ENCODE measurements at regions not wholly inside any gene's neighbourhood (a gene's known extent, or its start where the extent isn't known, plus 50 kb on each side); places are given as distances from the start of the nearest gene placed in this dataset.
A peak's percentile ranks its signal among the peaks of the same experiment; 100 is the strongest.

- Histone ChIP-seq H3K27me3 (ENCODE audit: control insufficient read depth in 1 of 2, insufficient read depth in 2 of 2, low read length in 2 of 2) (no peaks in the 10 kb centered on the region), H3K79me2 (ENCODE audit: insufficient read depth, low read length) (no peaks in the 10 kb centered on the region), H4K20me1 (ENCODE audit: insufficient read depth, low read length) (no peaks in the 10 kb centered on the region), H3K4me1 (ENCODE audit: insufficient read depth, low read length) (no peaks in the 10 kb centered on the region), H3K9ac (ENCODE audit: insufficient read depth, low read depth, low read length) (no peak overlapping the region), H3K4me3 (replicated peaks in 1 of 3; ENCODE audit: insufficient read depth in 1 of 3, low read depth in 2 of 3, low read length in 3 of 3) (no peak overlapping the region), H3K9me3 (ENCODE audit: low read length) (no peaks in the 10 kb centered on the region), H3K36me3 (replicated peaks in 1 of 2; ENCODE audit: control insufficient read depth in 1 of 2, insufficient read depth in 2 of 2, low read length in 2 of 2) (no peaks in the 10 kb centered on the region), H3K4me2 (ENCODE audit: low read depth, low read length) (no peak overlapping the region), H2AFZ (ENCODE audit: low read length) (peak overlapping the region; percentile 34), H3K27ac (ENCODE audit: extremely low read length, insufficient read depth, low read length) (no peak overlapping the region)
- in situ Hi-C loops (cut with HindIII; ENCODE audit: extremely low pct_ligation_motif_present, low pct_unique_long_range_greater_than_20kb), result loop anchor here (25.0 kb wide), 1 partner anchor 729 kb away; no protein-coding TSS in a partner anchor
- no TSS peak for BruUV-seq (replicated peaks)
- WGBS (ENCODE audit: low lambda C conversion rate), result 7% methylated on average over 4 of the region's 4 CpGs
- TF ChIP-seq ZNF264 (CRISPR knock-in tag; IDR thresholded peaks at IDR 0.05), result no peak
- TF ChIP-seq, protein P1, sequence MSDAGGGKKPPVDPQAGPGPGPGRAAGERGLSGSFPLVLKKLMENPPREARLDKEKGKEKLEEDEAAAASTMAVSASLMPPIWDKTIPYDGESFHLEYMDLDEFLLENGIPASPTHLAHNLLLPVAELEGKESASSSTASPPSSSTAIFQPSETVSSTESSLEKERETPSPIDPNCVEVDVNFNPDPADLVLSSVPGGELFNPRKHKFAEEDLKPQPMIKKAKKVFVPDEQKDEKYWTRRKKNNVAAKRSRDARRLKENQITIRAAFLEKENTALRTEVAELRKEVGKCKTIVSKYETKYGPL (CRISPR knock-in tag; IDR thresholded peaks at IDR 0.05), result no peak
- CTCF ChIA-PET (ENCODE audit: low intra/inter-chr PET ratio, low total read pairs), result no interaction called here
- no peak for FAIRE-seq
- no peak for ATAC-seq
- POLR2A ChIA-PET, result no interaction called here
- intact Hi-C loops (cut with micrococcal nuclease; ENCODE audit: unreplicated experiment), result no loop called here
- DNase-seq (ENCODE audit: low spot score), result no peak
Observed at GRCh38 chr6:153966001-153966400, 73.0 kb upstream of the OPRM1 start.

DNA sequence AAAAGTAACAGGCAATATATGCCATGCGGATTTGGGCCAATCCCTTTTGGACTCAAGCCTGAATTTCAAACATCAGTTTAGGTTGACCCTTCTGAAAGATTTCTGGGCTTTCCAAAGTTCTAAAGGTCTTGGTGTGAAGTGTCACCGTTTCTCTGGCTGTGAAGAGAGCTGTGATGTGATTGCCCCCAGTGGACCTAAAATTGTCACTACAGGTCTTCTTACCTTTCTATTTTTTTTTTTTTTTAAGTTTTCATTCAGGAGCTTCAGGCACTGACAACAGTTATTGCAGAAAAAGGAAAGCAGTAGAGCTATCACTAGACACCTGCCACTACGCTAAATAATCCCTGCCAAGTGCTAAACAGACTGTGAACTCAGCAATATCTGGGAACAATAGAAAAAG, 75.7 kb upstream of the OPRM1 start:
- FAIRE-seq (no peak), ATAC-seq (no peak), DNase-seq (ENCODE audit: low spot score) (no peak)
- BruUV-seq (replicated peaks), result no TSS peak
- Histone ChIP-seq H3K36me3 (replicated peaks in 1 of 2; ENCODE audit: control insufficient read depth in 1 of 2, insufficient read depth in 2 of 2, low read length in 2 of 2) (no peaks in the 10 kb centered on the region), H3K79me2 (ENCODE audit: insufficient read depth, low read length) (no peaks in the 10 kb centered on the region), H3K27ac (ENCODE audit: extremely low read length, insufficient read depth, low read length) (no peak overlapping the region), H3K4me2 (ENCODE audit: low read depth, low read length) (no peak overlapping the region), H3K4me1 (ENCODE audit: insufficient read depth, low read length) (no peaks in the 10 kb centered on the region), H3K4me3 (replicated peaks in 1 of 3; ENCODE audit: insufficient read depth in 1 of 3, low read depth in 2 of 3, low read length in 3 of 3) (no peak overlapping the region), H3K9me3 (ENCODE audit: low read length) (no peaks in the 10 kb centered on the region), H3K27me3 (ENCODE audit: control insufficient read depth in 1 of 2, insufficient read depth in 2 of 2, low read length in 2 of 2) (no peaks in the 10 kb centered on the region), H3K9ac (ENCODE audit: insufficient read depth, low read depth, low read length) (no peak overlapping the region), H4K20me1 (ENCODE audit: insufficient read depth, low read length) (no peaks in the 10 kb centered on the region), H2AFZ (ENCODE audit: low read length) (no peak overlapping the region)
- POLR2A ChIA-PET, result no interaction called here
- in situ Hi-C loops (cut with HindIII; ENCODE audit: extremely low pct_ligation_motif_present, low pct_unique_long_range_greater_than_20kb) (loop anchor here (25.0 kb wide), 1 partner anchor 726 kb away; no protein-coding TSS in a partner anchor), intact Hi-C loops (cut with micrococcal nuclease; ENCODE audit: unreplicated experiment) (no loop called here)
- CTCF ChIA-PET (ENCODE audit: low intra/inter-chr PET ratio, low total read pairs), result no interaction called here
- WGBS (ENCODE audit: low lambda C conversion rate), result 12% methylated on average over 3 of the region's 3 CpGs
- TF ChIP-seq SIN3B (IDR thresholded peaks at IDR 0.05; ENCODE audit: low read length) (no peak), ZNF160 (CRISPR knock-in tag; IDR thresholded peaks at IDR 0.05) (no peak), PLSCR1 (CRISPR knock-in tag; IDR thresholded peaks at IDR 0.05; ENCODE audit: borderline replicate concordance) (no peak), ZNF317 (CRISPR knock-in tag; IDR thresholded peaks at IDR 0.05) (no peak), MTF2 (CRISPR knock-in tag; IDR thresholded peaks at IDR 0.05; ENCODE audit: borderline replicate concordance) (no peak)
- TF ChIP-seq, protein P2, sequence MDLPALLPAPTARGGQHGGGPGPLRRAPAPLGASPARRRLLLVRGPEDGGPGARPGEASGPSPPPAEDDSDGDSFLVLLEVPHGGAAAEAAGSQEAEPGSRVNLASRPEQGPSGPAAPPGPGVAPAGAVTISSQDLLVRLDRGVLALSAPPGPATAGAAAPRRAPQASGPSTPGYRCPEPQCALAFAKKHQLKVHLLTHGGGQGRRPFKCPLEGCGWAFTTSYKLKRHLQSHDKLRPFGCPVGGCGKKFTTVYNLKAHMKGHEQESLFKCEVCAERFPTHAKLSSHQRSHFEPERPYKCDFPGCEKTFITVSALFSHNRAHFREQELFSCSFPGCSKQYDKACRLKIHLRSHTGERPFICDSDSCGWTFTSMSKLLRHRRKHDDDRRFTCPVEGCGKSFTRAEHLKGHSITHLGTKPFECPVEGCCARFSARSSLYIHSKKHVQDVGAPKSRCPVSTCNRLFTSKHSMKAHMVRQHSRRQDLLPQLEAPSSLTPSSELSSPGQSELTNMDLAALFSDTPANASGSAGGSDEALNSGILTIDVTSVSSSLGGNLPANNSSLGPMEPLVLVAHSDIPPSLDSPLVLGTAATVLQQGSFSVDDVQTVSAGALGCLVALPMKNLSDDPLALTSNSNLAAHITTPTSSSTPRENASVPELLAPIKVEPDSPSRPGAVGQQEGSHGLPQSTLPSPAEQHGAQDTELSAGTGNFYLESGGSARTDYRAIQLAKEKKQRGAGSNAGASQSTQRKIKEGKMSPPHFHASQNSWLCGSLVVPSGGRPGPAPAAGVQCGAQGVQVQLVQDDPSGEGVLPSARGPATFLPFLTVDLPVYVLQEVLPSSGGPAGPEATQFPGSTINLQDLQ (CRISPR knock-in tag; IDR thresholded peaks at IDR 0.05), result no peak
